Activated T-helper 1 cell treated with anti-CD3 and anti-CD28 coated beads, Interleukin-12 subunit alpha, Interleukin-12 subunit beta, Interleukin-2, Interleukin-4 antibody, amounts not matched to agents 30 ng/mL and 10 ng/mL and 1 ng/mL, durations not matched to agents 14 hours and 24 hours and 36 hours (primary cell): ENCODE measurements at regions not wholly inside any gene's neighbourhood (a gene's known extent, or its start where the extent isn't known, plus 50 kb on each side); places are given as distances from the start of the nearest gene placed in this dataset.

Source experiments
- DNase-seq: peaks from one replicate; pipeline ENCODE4 v3.0.0; 2021; ENCODE audit warnings: low spot score
- H3K27ac Mint-ChIP-seq: one replicate; pipeline ENCODE4 v1.8.0; 2021; ENCODE audit warnings: mild to moderate bottlenecking, mixed read lengths
- H3K27me3 Mint-ChIP-seq: one replicate; pipeline ENCODE4 v1.8.0; 2022; ENCODE audit warnings: mild to moderate bottlenecking, moderate library complexity, mixed read lengths; ENCODE audit not compliant: insufficient read depth
- H3K36me3 Mint-ChIP-seq: one replicate; pipeline ENCODE4 v1.8.0; 2021; ENCODE audit warnings: low read depth, mixed read lengths
- H3K4me1 Mint-ChIP-seq: one replicate; pipeline ENCODE4 v1.8.0; 2021; ENCODE audit warnings: low read depth, mixed read lengths
- H3K4me3 Mint-ChIP-seq: one replicate; pipeline ENCODE4 v1.8.0; 2021; ENCODE audit warnings: mild to moderate bottlenecking, moderate library complexity, mixed read lengths
- H3K9me3 Mint-ChIP-seq: one replicate; pipeline ENCODE4 v1.8.0; 2021; ENCODE audit warnings: mixed read lengths
- intact Hi-C: fragments of 100-400 bp; cut with micrococcal nuclease; formaldehyde crosslinking; loops from one replicate; pipeline ENCODE4 v1.15.1; 2024

GRCh38 chr3:152184971-152185686, 83.6 kb upstream of the MBNL1 start:
- H3K27ac Mint-ChIP-seq, result no peak overlapping the region
- DNase-seq, result no peak
- H3K36me3 Mint-ChIP-seq, result peaks cover 1% of the 10 kb centered on the region
- H3K4me3 Mint-ChIP-seq, result no peak overlapping the region
- peaks cover 7% of the 10 kb centered on the region for H3K27me3 Mint-ChIP-seq
- no peaks in the 10 kb centered on the region for H3K9me3 Mint-ChIP-seq
- H3K4me1 Mint-ChIP-seq, result peaks cover 48% of the 10 kb centered on the region
- intact Hi-C loops, result loop anchor here (5.0 kb wide), 2 partner anchors 33 to 287 kb away; no protein-coding TSS in a partner anchor

GRCh38 chr3:152185891-152186630, 82.7 kb upstream of the MBNL1 start:
- peaks cover 7% of the 10 kb centered on the region for H3K27me3 Mint-ChIP-seq
- peaks cover 55% of the 10 kb centered on the region for H3K4me1 Mint-ChIP-seq
- H3K36me3 Mint-ChIP-seq, result peaks cover 1% of the 10 kb centered on the region
- no peak for DNase-seq
- H3K9me3 Mint-ChIP-seq, result no peaks in the 10 kb centered on the region
- intact Hi-C loops, result loop anchor here (5.0 kb wide), 1 partner anchor 34 kb away; no protein-coding TSS in a partner anchor
- no peak overlapping the region for H3K27ac Mint-ChIP-seq
- no peak overlapping the region for H3K4me3 Mint-ChIP-seq

DNA sequence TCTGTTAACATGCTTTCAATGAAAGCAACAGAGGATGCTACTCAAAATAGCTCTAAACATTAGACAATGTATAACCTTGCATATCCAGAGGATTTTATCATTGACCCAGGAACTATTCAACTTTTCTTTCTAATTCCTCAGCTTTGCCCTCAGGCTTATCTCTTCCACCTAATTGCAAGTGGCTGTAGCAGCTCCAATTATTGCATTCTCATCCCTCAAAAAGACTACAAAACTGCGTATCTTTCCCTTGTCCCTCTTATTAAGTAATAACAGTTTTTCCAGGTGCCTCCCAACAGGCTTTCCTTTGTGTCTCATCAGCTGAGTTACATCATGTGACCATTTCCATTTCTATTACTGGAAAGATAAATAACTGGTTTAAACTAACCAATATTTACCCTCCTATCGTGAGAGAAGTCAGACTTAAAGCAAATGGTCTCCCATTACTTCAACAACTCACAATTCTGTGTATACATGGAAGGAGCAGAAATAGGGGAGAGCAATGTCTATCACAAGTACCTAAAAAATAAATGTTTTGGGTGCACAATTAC, 78.0 kb upstream of the MBNL1 start:
- DNase-seq, result no peak
- intact Hi-C loops, result loop anchor here (5.0 to 10.0 kb wide), 4 partner anchors 252 to 1586 kb away; partner anchors contain the start of genes SELENOT and SIAH2
- peaks cover 7% of the 10 kb centered on the region for H3K27me3 Mint-ChIP-seq
- no peaks in the 10 kb centered on the region for H3K36me3 Mint-ChIP-seq
- peaks cover 65% of the 10 kb centered on the region for H3K4me1 Mint-ChIP-seq
- H3K27ac Mint-ChIP-seq, result no peak overlapping the region
- no peaks in the 10 kb centered on the region for H3K9me3 Mint-ChIP-seq
- no peak overlapping the region for H3K4me3 Mint-ChIP-seq

DNA sequence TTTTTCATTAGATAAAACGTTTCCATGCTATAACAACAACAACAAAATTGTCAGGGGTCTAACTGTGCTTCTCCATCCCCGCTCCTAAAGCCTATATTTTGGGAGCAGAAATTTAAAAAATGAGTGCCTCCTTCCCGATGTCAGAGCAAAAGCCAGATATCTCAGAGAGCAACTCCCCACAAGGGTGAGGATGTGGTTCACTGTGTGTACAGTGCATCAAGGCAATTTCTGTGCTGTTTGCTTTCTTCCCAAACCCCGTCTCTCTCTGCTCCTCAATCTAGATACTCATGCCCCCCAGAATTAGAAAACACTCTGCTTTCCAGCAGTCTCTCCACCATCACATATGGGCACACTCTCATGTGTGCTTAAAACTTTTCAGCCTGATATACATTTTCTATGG, 76.7 kb upstream of the MBNL1 start:
- H3K36me3 Mint-ChIP-seq, result no peaks in the 10 kb centered on the region
- intact Hi-C loops, result loop anchor here (2.0 to 10.0 kb wide), 5 partner anchors 117 to 1587 kb away; partner anchors contain the start of genes SELENOT and SIAH2
- DNase-seq, result no peak
- no peaks in the 10 kb centered on the region for H3K9me3 Mint-ChIP-seq
- H3K4me3 Mint-ChIP-seq, result peak overlapping the region; percentile 66
- H3K27me3 Mint-ChIP-seq, result peaks cover 4% of the 10 kb centered on the region
- peak overlapping the region; percentile 61 for H3K27ac Mint-ChIP-seq
- H3K4me1 Mint-ChIP-seq, result peaks cover 77% of the 10 kb centered on the region

- Mint-ChIP-seq H3K4me3 (peak overlapping the region; percentile 71), H3K36me3 (no peaks in the 10 kb centered on the region), H3K27me3 (no peaks in the 10 kb centered on the region), H3K27ac (peak overlapping the region; percentile 87), H3K9me3 (no peaks in the 10 kb centered on the region), H3K4me1 (peaks cover 87% of the 10 kb centered on the region)
- no peak for DNase-seq
- intact Hi-C loops, result loop anchor here (1.0 to 10.0 kb wide), 11 partner anchors 16 to 1588 kb away; partner anchors contain the start of genes MBNL1, SELENOT and SIAH2
Measured at GRCh38 chr3:152192936-152193672, 75.6 kb upstream of the MBNL1 start.

- Mint-ChIP-seq H3K4me1 (peaks cover 87% of the 10 kb centered on the region), H3K9me3 (no peaks in the 10 kb centered on the region)
Measured at GRCh38 chr3:152193673-152194267, 75.0 kb upstream of the MBNL1 start.

DNA sequence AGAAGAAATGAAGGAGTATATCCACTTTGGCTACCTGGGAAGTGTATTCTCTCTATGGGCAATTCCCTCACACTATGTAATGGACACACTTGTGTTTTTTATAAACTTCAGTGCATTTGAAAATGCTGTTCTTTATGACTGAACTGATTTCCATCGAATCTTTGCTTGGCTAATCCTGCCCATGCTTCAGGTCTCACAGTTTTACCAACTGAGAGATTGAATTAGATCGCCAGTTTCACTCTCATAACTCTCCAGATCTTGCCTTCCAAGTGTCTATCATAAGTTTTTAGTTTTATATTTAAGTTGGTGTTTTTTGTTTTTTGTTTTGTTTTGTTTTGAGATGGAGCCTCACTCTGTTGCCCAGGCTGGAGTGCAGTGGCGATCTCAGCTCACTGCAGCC, 73.5 kb upstream of the MBNL1 start:
- Mint-ChIP-seq H3K27ac (peak overlapping the region; percentile 85), H3K27me3 (no peaks in the 10 kb centered on the region), H3K4me3 (peak overlapping the region; percentile 51), H3K36me3 (no peaks in the 10 kb centered on the region), H3K9me3 (no peaks in the 10 kb centered on the region), H3K4me1 (peaks cover 88% of the 10 kb centered on the region)
- no peak for DNase-seq
- intact Hi-C loops, result loop anchor here (5.0 to 10.0 kb wide), 4 partner anchors 207 to 1590 kb away; partner anchors contain the start of genes SELENOT and SIAH2

More at GRCh38 chr3:152193673-152194267, 75.0 kb upstream of the MBNL1 start:
- Mint-ChIP-seq H3K27ac (peak overlapping the region; percentile 87), H3K36me3 (no peaks in the 10 kb centered on the region), H3K4me3 (peak overlapping the region; percentile 71), H3K27me3 (no peaks in the 10 kb centered on the region)
- no peak for DNase-seq
- intact Hi-C loops, result loop anchor here (1.0 to 10.0 kb wide), 11 partner anchors 16 to 1589 kb away; partner anchors contain the start of genes MBNL1, SELENOT and SIAH2

- Mint-ChIP-seq H3K36me3 (no peaks in the 10 kb centered on the region), H3K27me3 (no peaks in the 10 kb centered on the region), H3K4me1 (peaks cover 93% of the 10 kb centered on the region), H3K9me3 (no peaks in the 10 kb centered on the region), H3K27ac (peak overlapping the region; percentile 99), H3K4me3 (peak overlapping the region; percentile 83)
- DNase-seq, result no peak
- intact Hi-C loops, result loop anchor here (1.0 to 10.0 kb wide), 5 partner anchors 72 to 1592 kb away; partner anchors contain the start of genes MBNL1, SELENOT and SIAH2
Measured at GRCh38 chr3:152196782-152197181, 71.9 kb upstream of the MBNL1 start.

DNA sequence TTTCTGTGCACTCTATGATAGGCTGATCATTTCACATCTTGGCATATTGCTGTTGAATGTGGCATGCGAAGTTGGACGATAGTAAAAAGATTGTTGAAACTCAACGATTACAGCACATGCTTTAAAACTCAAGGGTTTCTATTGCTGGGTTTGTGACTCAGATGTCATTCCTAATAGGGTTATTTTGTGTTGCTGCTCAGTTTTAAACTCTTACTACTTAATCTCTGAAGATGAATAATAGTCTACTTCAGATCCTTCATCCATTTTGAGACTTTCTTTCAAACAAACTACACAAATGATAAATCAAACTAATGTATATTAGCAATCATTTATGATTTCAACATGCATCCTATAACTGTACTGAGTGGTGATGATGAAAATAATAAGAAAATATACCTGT, 71.3 kb upstream of the MBNL1 start:
- H3K36me3 Mint-ChIP-seq, result no peaks in the 10 kb centered on the region

DNA sequence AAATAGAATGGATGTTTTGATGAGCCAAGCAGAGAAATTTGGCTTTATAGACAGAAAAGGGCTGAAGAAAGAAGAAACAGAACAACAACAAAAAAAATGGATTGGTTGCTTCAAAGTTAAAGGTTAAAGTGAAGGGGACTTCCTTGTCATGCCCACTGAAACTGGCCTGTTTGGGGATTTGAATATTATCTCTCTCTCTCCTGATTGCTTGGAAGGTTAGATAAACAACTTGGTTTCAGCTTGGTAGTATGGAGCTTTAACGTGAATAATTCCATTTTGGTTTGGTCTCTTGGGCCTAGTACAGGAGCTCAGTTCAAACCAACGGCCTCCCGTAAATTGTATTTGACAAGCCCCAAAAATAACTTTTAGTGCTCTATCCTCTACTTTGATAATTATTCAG, 70.8 kb upstream of the MBNL1 start:
- Mint-ChIP-seq H3K36me3 (no peaks in the 10 kb centered on the region), H3K27me3 (no peaks in the 10 kb centered on the region), H3K27ac (peak overlapping the region; percentile 90), H3K4me1 (peaks cover 86% of the 10 kb centered on the region), H3K4me3 (peak overlapping the region; percentile 83), H3K9me3 (no peaks in the 10 kb centered on the region)
- intact Hi-C loops, result loop anchor here (1.0 to 10.0 kb wide), 8 partner anchors 11 to 1593 kb away; partner anchors contain the start of genes MBNL1, SELENOT and SIAH2
- DNase-seq, result no peak

More for the DNA sequence above, 71.3 kb upstream of the MBNL1 start:
- H3K4me1 Mint-ChIP-seq, result peaks cover 88% of the 10 kb centered on the region
- intact Hi-C loops, result loop anchor here (1.0 to 10.0 kb wide), 5 partner anchors 71 to 1593 kb away; partner anchors contain the start of genes MBNL1, SELENOT and SIAH2
- H3K27me3 Mint-ChIP-seq, result no peaks in the 10 kb centered on the region
- H3K27ac Mint-ChIP-seq, result peak overlapping the region; percentile 90
- no peaks in the 10 kb centered on the region for H3K9me3 Mint-ChIP-seq
- peak overlapping the region; percentile 83 for H3K4me3 Mint-ChIP-seq
- no peak for DNase-seq

GRCh38 chr3:152198665-152199064, 70.1 kb upstream of the MBNL1 start:
- H3K36me3 Mint-ChIP-seq, result no peaks in the 10 kb centered on the region
- no peaks in the 10 kb centered on the region for H3K27me3 Mint-ChIP-seq
- H3K4me1 Mint-ChIP-seq, result peaks cover 86% of the 10 kb centered on the region
- H3K4me3 Mint-ChIP-seq, result peak overlapping the region; percentile 76
- peak overlapping the region; percentile 90 for H3K27ac Mint-ChIP-seq
- no peak for DNase-seq
- no peaks in the 10 kb centered on the region for H3K9me3 Mint-ChIP-seq
- intact Hi-C loops, result loop anchor here (1.0 to 10.0 kb wide), 8 partner anchors 11 to 1594 kb away; partner anchors contain the start of genes SELENOT and SIAH2
